Endothelial cell of umbilical vein (primary cell): ENCODE measurements at regions not wholly inside any gene's neighbourhood (a gene's known extent, or its start where the extent isn't known, plus 50 kb on each side); places are given as distances from the start of the nearest gene placed in this dataset.

Experiments used
- CTCF ChIP-seq, 2 donors: IDR thresholded peaks; 1 replicate in 1 of 2; 2 replicates in 1 of 2; pipeline ENCODE4 v1.5.1; 2011; ENCODE audit warnings: low read length in 2 of 2, mild to moderate bottlenecking in 2 of 2, moderate library complexity in 2 of 2, control low read depth in 1 of 2, inconsistent platforms in 1 of 2, low read depth in 1 of 2; ENCODE audit not compliant: insufficient read depth in 1 of 2; ENCODE audit errors: extremely low read depth in 1 of 2
- EZH2 ChIP-seq: IDR thresholded peaks from 2 replicates; pipeline ENCODE4 v1.6.1; 2012; ENCODE audit warnings: borderline replicate concordance, low read depth, mild to moderate bottlenecking, moderate library complexity, low read length, inconsistent platforms; ENCODE audit not compliant: severe bottlenecking
- JUN ChIP-seq: IDR thresholded peaks from 2 replicates; pipeline ENCODE4 v1.6.1; 2011; ENCODE audit warnings: borderline replicate concordance, low read depth; ENCODE audit not compliant: insufficient read length, insufficient read depth
- MAX ChIP-seq: IDR thresholded peaks from 2 replicates; pipeline ENCODE4 v1.6.1; 2011; ENCODE audit not compliant: insufficient read depth, insufficient read length
- POLR2A ChIP-seq: IDR thresholded peaks from 2 replicates; pipeline ENCODE4 v1.6.1; 2012; ENCODE audit warnings: low read depth, mild to moderate bottlenecking, control low read depth, low read length
- POLR2AphosphoS5 ChIP-seq: IDR thresholded peaks from 2 replicates; pipeline ENCODE4 v1.6.1; 2012; ENCODE audit warnings: low read depth, mild to moderate bottlenecking, control low read depth, low read length, moderate library complexity; ENCODE audit not compliant: insufficient read depth

- TF ChIP-seq CTCF (IDR thresholded peaks at IDR 0.05; ENCODE audit: extremely low read depth in 1 of 2, insufficient read depth in 1 of 2, low read depth in 1 of 2, low read length in 2 of 2) (no peak), EZH2 (no peak), JUN (no peak), POLR2AphosphoS5 (no peak), POLR2A (no peak), MAX (no peak)
Measured at GRCh38 chr20:17833036-17833674, 133.4 kb downstream of the BANF2 start.
